ENCODE measurements at regions not wholly inside any gene's neighbourhood (a gene's known extent, or its start where the extent isn't known, plus 50 kb on each side); places are given as distances from the start of the nearest gene placed in this dataset.

DNA sequence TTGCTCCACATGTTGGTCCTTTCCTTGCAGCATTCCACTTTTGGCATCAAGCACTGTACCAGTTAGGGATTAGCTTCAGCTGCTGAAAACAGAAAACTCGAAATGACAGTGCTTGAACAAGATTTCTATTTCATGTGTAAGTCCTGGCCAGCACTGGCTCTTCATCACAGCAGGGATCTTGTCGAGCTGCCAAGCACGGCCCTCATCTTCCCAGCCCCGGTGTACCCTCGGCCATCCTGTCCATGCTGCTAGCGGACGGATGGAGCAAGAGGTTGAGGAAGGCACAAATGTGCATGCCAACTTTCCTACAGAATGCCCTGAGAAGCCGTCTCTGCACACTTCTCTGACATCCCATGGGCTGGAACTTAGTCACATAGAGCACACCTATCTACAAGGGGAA, 130.6 kb downstream of the TENT4A start:
- H3K9me3 ChIP-seq (ENCODE audit: low read depth), result no peaks in the 10 kb centered on the region
- TF ChIP-seq, protein P1, sequence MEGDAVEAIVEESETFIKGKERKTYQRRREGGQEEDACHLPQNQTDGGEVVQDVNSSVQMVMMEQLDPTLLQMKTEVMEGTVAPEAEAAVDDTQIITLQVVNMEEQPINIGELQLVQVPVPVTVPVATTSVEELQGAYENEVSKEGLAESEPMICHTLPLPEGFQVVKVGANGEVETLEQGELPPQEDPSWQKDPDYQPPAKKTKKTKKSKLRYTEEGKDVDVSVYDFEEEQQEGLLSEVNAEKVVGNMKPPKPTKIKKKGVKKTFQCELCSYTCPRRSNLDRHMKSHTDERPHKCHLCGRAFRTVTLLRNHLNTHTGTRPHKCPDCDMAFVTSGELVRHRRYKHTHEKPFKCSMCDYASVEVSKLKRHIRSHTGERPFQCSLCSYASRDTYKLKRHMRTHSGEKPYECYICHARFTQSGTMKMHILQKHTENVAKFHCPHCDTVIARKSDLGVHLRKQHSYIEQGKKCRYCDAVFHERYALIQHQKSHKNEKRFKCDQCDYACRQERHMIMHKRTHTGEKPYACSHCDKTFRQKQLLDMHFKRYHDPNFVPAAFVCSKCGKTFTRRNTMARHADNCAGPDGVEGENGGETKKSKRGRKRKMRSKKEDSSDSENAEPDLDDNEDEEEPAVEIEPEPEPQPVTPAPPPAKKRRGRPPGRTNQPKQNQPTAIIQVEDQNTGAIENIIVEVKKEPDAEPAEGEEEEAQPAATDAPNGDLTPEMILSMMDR (IDR thresholded peaks at IDR 0.05; ENCODE audit: low read depth, low read length), result no peak
- no peaks in the 10 kb centered on the region for H3K4me1 ChIP-seq (ENCODE audit: low read depth)
- H3K4me3 ChIP-seq, result no peak overlapping the region
- H3K27ac ChIP-seq, result no peak overlapping the region
- no peaks in the 10 kb centered on the region for H3K27me3 ChIP-seq
- H3K36me3 ChIP-seq, result no peaks in the 10 kb centered on the region
- DNase-seq (ENCODE audit: low read depth in 1 of 2, low spot score in 1 of 2), result no peak

DNA sequence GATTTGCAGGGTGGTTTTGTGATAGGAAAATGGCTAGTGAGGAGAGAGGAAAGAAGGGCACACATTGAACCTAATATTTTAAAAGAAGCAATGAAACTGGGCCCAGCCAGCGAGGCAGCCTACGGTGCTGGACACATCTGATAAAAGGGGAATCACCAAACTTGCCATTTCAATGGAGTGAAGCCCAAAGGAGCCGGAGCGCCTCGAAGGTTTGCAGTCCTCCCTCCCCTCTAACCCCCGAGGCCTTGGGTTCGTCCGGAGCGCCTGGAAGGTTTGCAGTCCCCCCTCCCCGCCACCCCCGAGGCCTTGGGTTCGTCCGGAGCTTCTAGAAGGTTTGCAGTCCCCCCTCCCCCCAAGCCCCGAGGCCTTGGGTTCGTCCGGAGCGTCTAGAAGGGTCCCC, 132.6 kb downstream of the TENT4A start:
- Histone ChIP-seq H3K27ac (no peak overlapping the region), H3K36me3 (no peaks in the 10 kb centered on the region), H3K4me1 (ENCODE audit: low read depth) (no peaks in the 10 kb centered on the region), H3K9me3 (ENCODE audit: low read depth) (no peaks in the 10 kb centered on the region), H3K27me3 (no peaks in the 10 kb centered on the region), H3K4me3 (no peak overlapping the region)
- TF ChIP-seq, protein P1 (IDR thresholded peaks at IDR 0.05; ENCODE audit: low read depth, low read length), result no peak
- DNase-seq (ENCODE audit: low read depth in 1 of 2, low spot score in 1 of 2), result no peak

DNA sequence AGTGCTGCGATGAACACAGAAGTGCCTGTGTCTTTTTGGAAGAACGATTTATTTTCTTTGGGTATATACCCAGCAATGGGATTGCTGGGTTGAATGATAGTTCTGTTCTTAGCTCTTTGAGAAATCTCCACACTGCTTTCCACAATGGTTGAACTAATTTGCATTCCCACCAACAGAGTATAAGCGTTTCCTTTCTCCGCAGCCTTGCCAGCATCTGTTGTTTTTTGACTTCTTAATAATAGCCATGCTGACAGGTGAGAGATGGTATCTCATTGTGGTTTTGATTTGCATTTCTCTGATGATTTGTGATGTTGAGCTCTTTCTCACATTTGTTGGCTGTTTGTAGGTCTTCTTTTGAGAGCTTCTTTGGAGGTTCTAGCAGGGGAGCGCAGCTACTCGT, 134.6 kb downstream of the TENT4A start:
- Histone ChIP-seq H3K4me3 (no peak overlapping the region), H3K4me1 (ENCODE audit: low read depth) (no peaks in the 10 kb centered on the region), H3K27ac (no peak overlapping the region), H3K27me3 (no peaks in the 10 kb centered on the region), H3K36me3 (no peaks in the 10 kb centered on the region), H3K9me3 (ENCODE audit: low read depth) (no peaks in the 10 kb centered on the region)
- TF ChIP-seq, protein P1 (IDR thresholded peaks at IDR 0.05; ENCODE audit: low read depth, low read length), result no peak
- no peak for DNase-seq (ENCODE audit: low read depth in 1 of 2, low spot score in 1 of 2)

DNA sequence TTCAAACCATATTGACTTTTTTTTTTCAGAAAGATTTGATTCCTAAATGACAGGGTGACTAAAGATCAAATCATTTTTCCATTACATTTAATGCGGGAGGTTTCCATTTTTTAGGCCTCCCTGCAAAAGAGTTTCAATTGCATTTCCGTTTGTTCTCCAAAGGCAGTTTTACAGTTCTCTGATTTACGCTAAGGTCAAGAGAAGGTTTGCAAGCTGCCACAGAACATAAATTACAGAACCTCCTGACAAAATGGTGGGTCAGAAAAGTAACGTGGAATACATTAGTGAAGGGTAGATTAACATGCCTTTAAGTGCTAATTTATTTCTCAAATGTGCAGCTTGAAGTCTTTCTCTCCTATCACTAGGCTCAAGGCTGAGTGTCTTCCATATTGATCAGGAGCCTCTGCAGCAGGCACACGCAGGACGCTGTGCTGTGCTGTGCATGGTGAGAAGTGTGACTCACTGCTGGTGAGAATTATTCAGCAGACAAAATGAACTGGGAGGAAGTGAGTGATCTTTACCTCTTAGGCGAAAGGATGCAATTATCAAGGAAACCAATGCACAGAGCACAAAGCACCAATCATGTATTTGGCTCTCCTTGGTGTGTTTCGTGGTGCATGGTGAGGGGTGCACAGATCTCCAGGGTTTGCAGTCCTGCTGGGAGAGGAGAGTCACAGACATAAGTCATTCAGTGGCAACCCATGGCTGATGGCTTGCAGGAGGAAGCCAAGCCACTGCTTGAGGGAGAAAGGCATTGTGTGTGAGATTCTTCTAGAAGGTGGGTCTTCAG, 136.3 kb downstream of the TENT4A start:
- H3K36me3 ChIP-seq, result no peaks in the 10 kb centered on the region
- no peaks in the 10 kb centered on the region for H3K27me3 ChIP-seq
- H3K27ac ChIP-seq, result no peak overlapping the region
- no peaks in the 10 kb centered on the region for H3K9me3 ChIP-seq (ENCODE audit: low read depth)
- no peak overlapping the region for H3K4me3 ChIP-seq
- no peaks in the 10 kb centered on the region for H3K4me1 ChIP-seq (ENCODE audit: low read depth)
- DNase-seq (ENCODE audit: low read depth in 1 of 2, low spot score in 1 of 2), result no peak
- TF ChIP-seq, protein P1 (IDR thresholded peaks at IDR 0.05; ENCODE audit: low read depth, low read length), result no peak

DNA sequence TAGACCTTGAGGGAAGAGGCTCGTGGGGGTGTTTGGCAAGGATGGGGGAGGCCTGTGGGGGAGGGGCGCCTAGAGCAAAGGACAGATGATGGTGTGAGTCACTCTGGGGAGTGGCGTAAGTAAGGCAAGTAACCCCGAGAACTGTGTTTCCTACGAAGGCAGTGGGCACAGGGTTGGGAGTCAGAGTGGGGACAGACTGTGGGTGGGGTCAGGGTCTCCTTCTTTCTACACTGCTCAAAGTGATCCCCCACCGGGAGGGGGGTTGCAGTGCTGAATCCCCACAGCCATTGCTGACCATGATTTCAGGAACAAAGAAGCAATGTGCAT, 136.8 kb downstream of the TENT4A start:
- Histone ChIP-seq H3K9me3 (ENCODE audit: low read depth) (no peaks in the 10 kb centered on the region), H3K27me3 (no peaks in the 10 kb centered on the region), H3K36me3 (no peaks in the 10 kb centered on the region), H3K4me1 (ENCODE audit: low read depth) (no peaks in the 10 kb centered on the region), H3K4me3 (no peak overlapping the region), H3K27ac (no peak overlapping the region)
- TF ChIP-seq, protein P1 (IDR thresholded peaks at IDR 0.05; ENCODE audit: low read depth, low read length), result no peak
- no peak for DNase-seq (ENCODE audit: low read depth in 1 of 2, low spot score in 1 of 2)
